A549 (cell line): ENCODE measurements at regions not wholly inside any gene's neighbourhood (a gene's known extent, or its start where the extent isn't known, plus 50 kb on each side); places are given as distances from the start of the nearest gene placed in this dataset.

Experiments used
- ATAC-seq, 2 experiments: fragments of 200-7000 bp in 1 of 2; fragments of >200 bp in 1 of 2; cut with Nextera tagmentation in 1 of 2; cut with Tn5 transposase in 1 of 2; 3 replicates each; pipeline versions ENCODE4 v1.8.0 to v1.9.1; 2018 to 2020; ENCODE audit warnings: mild to moderate bottlenecking in 1 of 2, moderate library complexity in 1 of 2
- CTCF ChIA-PET: fragments of 300-600 bp; sonication (Branson Sonifier 250); formaldehyde crosslinking; extraction: SDS; loops from one replicate; lab custom pipeline; 2021; ENCODE audit warnings: antibody characterized with exemption, inconsistent platforms; lab: Yijun Ruan, JAX
- POLR2A ChIA-PET: fragments of 350-600 bp; formaldehyde crosslinking; extraction: SDS; loops from one replicate; lab custom pipeline; 2021; ENCODE audit warnings: antibody characterized with exemption, inconsistent platforms; lab: Yijun Ruan, JAX
- DNase-seq, 2 experiments: peaks; one replicate each; pipeline versions ENCODE4 v3.0.0 to v3.0.0-alpha.2; 2011 to 2016; ENCODE audit warnings: low read depth in 1 of 2, low spot score in 1 of 2
- FAIRE-seq: peaks from 2 replicates; lab custom pipeline; 2011; peaks lifted over from hg19 to GRCh38; lab: Jason Lieb, UNC
- H3K27ac ChIP-seq, 2 experiments: fragments of >200 bp; sonication (Bioruptor Twin); formaldehyde crosslinking; 3 replicates each; pipeline ENCODE4 v1.5.1; 2016 to 2017
- H3K4me1 ChIP-seq: fragments of >200 bp; sonication (Bioruptor Twin); formaldehyde crosslinking; 3 replicates; pipeline ENCODE4 v1.6.1; 2016
- H3K4me2 ChIP-seq: fragments of >200 bp; sonication (Bioruptor Twin); formaldehyde crosslinking; 3 replicates; pipeline ENCODE4 v1.6.1; 2016
- H3K4me3 ChIP-seq: fragments of >200 bp; sonication (Bioruptor Twin); formaldehyde crosslinking; 3 replicates; pipeline ENCODE4 v1.5.1; 2016
- H3K9me3 ChIP-seq: fragments of >200 bp; sonication (Bioruptor Twin); formaldehyde crosslinking; 3 replicates; pipeline ENCODE4 v1.6.1; 2016
- BHLHE40 ChIP-seq: IDR thresholded peaks from 2 replicates; pipeline ENCODE4 v1.6.1; 2012; ENCODE audit warnings: low read depth, low read length, inconsistent platforms
- CEBPB ChIP-seq, 2 experiments: fragments of >200 bp in 1 of 2; sonication (Bioruptor Twin) in 1 of 2; formaldehyde crosslinking in 1 of 2; IDR thresholded peaks; 2 replicates each; pipeline ENCODE4 v1.6.1; 2012 to 2016
- CHD2 ChIP-seq: fragments of 150-350 bp; IDR thresholded peaks from 2 replicates; pipeline ENCODE4 v1.6.1; 2014; ENCODE audit warnings: low read length; ENCODE audit not compliant: partially characterized antibody
- EP300 ChIP-seq, 2 experiments: fragments of >200 bp; sonication (Bioruptor Twin); formaldehyde crosslinking; IDR thresholded peaks; 2 replicates in 1 of 2; 3 replicates in 1 of 2; pipeline ENCODE4 v1.6.1; 2016 to 2017
- ESRRA ChIP-seq: fragments of 150-350 bp; IDR thresholded peaks from 2 replicates; pipeline ENCODE4 v1.6.1; 2014; ENCODE audit warnings: mild to moderate bottlenecking, low read length, borderline replicate concordance
- FOSB ChIP-seq: fragments of 250-450 bp; sonication (Bioruptor Pico); IDR thresholded peaks from 2 replicates; pipeline ENCODE4 v1.5.0; 2020; ENCODE audit warnings: mild to moderate bottlenecking, moderate library complexity
- FOXS1 ChIP-seq: fragments of 250-450 bp; sonication (Bioruptor Pico); IDR thresholded peaks from 2 replicates; pipeline ENCODE4 v1.5.0; 2020; ENCODE audit warnings: mild to moderate bottlenecking, moderate library complexity
- HDAC2 ChIP-seq: fragments of 200-600 bp; sonication (generic); IDR thresholded peaks from 2 replicates; pipeline ENCODE4 v1.6.1; 2016
- HOXB5 ChIP-seq: fragments of 250-450 bp; sonication (Bioruptor Pico); IDR thresholded peaks from 2 replicates; pipeline ENCODE4 v1.5.0; 2020; ENCODE audit warnings: mild to moderate bottlenecking, moderate library complexity
- JUN ChIP-seq, 2 experiments: fragments of >200 bp; sonication (Bioruptor Twin); formaldehyde crosslinking; IDR thresholded peaks; 2 replicates in 1 of 2; 3 replicates in 1 of 2; pipeline ENCODE4 v1.6.1; 2016 to 2017
- KDM5A ChIP-seq: fragments of 200-600 bp; sonication (generic); IDR thresholded peaks from 2 replicates; pipeline ENCODE4 v1.6.1; 2016; ENCODE audit warnings: antibody characterized with exemption, mild to moderate bottlenecking
- MAFK ChIP-seq: fragments of 450-650 bp; IDR thresholded peaks from 2 replicates; pipeline ENCODE4 v1.6.1; 2014; ENCODE audit not compliant: partially characterized antibody
- NR3C1 ChIP-seq: fragments of >200 bp; sonication (Bioruptor Twin); formaldehyde crosslinking; IDR thresholded peaks from 3 replicates; pipeline ENCODE4 v1.6.1; 2017
- POLR2A ChIP-seq: IDR thresholded peaks from 2 replicates; pipeline ENCODE4 v1.6.1; 2012; ENCODE audit warnings: mild to moderate bottlenecking, low read length
- POLR2AphosphoS2 ChIP-seq: conservative IDR thresholded peaks from 2 replicates; pipeline ENCODE4 v1.6.1; 2012; ENCODE audit warnings: low read length, improper control_type of control experiment, inconsistent platforms
- RARB ChIP-seq: fragments of 250-450 bp; sonication (Bioruptor Pico); IDR thresholded peaks from 2 replicates; pipeline ENCODE4 v1.8.0; 2021; ENCODE audit warnings: mild to moderate bottlenecking, moderate library complexity
- RCOR1 ChIP-seq: fragments of 150-350 bp; IDR thresholded peaks from 2 replicates; pipeline ENCODE4 v1.6.1; 2014; ENCODE audit warnings: antibody characterized with exemption, low read length, low read depth
- SREBF2 ChIP-seq: fragments of 450-650 bp; IDR thresholded peaks from 2 replicates; pipeline ENCODE4 v1.6.1; 2014; ENCODE audit warnings: mild to moderate bottlenecking, moderate library complexity
- ZFP36 ChIP-seq: fragments of 450-650 bp; IDR thresholded peaks from 2 replicates; pipeline ENCODE4 v1.6.1; 2014; ENCODE audit warnings: borderline replicate concordance; ENCODE audit not compliant: partially characterized antibody
- ZNF302 ChIP-seq: fragments of 250-450 bp; sonication (Bioruptor Pico); IDR thresholded peaks from 2 replicates; pipeline ENCODE4 v1.9.0; 2021; ENCODE audit warnings: inconsistent platforms, mild to moderate bottlenecking, moderate library complexity
- WGBS: methylation state at CpG from one replicate; pipeline ENCODE4 v1.1.6; 2017; ENCODE audit errors: missing lambda C conversion rate; 5-methylcytosine and 5-hydroxymethylcytosine counted together
- TF ChIP-seq, protein P1 (sequence below): fragments of >200 bp; sonication (Bioruptor Twin); formaldehyde crosslinking; IDR thresholded peaks from 3 replicates; pipeline ENCODE4 v1.6.1; 2016
- TF ChIP-seq, protein P2 (sequence below): fragments of >200 bp; sonication (Bioruptor Twin); formaldehyde crosslinking; IDR thresholded peaks from 2 replicates; pipeline ENCODE4 v1.6.1; 2016
- TF ChIP-seq, protein P3 (sequence below): fragments of 150-350 bp; IDR thresholded peaks from 2 replicates; pipeline ENCODE4 v1.6.1; 2014; ENCODE audit warnings: low read depth, mild to moderate bottlenecking, low read length
- TF ChIP-seq, protein P4 (sequence below): IDR thresholded peaks from 2 replicates; pipeline ENCODE4 v1.6.1; 2012
- TF ChIP-seq, protein P5 (sequence below): fragments of 250-450 bp; sonication (Bioruptor Pico); IDR thresholded peaks from 2 replicates; pipeline ENCODE4 v1.5.0; 2020; ENCODE audit warnings: low read depth, mild to moderate bottlenecking, moderate library complexity
- TF ChIP-seq, protein P6 (sequence below): IDR thresholded peaks from 2 replicates; pipeline ENCODE4 v1.6.1; 2012

DNA sequence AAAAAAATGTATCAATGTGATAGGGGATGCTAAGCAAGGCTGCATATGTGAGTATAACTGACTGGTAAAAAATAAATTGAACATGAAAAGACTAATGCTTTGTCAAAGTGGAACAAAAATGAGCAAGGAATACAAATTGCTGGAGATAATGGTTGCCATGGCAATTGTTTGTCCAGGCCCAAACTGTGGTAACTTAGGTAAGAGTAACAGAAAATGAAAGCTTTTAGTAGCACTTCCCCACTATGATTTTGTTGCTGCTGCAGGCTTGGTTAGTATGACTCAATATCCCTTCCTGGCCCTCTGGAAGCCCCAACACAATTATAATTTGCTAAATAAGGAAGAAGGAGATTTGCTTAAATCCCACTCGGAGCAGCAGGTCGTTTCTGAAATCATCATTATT is 577.1 kb downstream of the DOK5 start:
- DNase-seq = no peak
- no peak overlapping the region for H3K4me3 ChIP-seq
- H3K4me2 ChIP-seq = no peak overlapping the region
- no peak for TF ChIP-seq RCOR1
- TF ChIP-seq CEBPB (IDR thresholded peaks at IDR 0.05) = no peak
- no peak for TF ChIP-seq POLR2AphosphoS2
- TF ChIP-seq RARB (CRISPR knock-in tag) = no peak
- TF ChIP-seq SREBF2 = no peak
- TF ChIP-seq, protein P1, sequence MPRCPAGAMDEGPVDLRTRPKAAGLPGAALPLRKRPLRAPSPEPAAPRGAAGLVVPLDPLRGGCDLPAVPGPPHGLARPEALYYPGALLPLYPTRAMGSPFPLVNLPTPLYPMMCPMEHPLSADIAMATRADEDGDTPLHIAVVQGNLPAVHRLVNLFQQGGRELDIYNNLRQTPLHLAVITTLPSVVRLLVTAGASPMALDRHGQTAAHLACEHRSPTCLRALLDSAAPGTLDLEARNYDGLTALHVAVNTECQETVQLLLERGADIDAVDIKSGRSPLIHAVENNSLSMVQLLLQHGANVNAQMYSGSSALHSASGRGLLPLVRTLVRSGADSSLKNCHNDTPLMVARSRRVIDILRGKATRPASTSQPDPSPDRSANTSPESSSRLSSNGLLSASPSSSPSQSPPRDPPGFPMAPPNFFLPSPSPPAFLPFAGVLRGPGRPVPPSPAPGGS = no peak
- TF ChIP-seq BHLHE40 = no peak
- TF ChIP-seq, protein P2, sequence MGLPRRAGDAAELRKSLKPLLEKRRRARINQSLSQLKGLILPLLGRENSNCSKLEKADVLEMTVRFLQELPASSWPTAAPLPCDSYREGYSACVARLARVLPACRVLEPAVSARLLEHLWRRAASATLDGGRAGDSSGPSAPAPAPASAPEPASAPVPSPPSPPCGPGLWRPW = no peak
- no peak for TF ChIP-seq POLR2A
- no peak for TF ChIP-seq ZNF302 (CRISPR knock-in tag)
- no peak for TF ChIP-seq KDM5A
- no peak for TF ChIP-seq HDAC2
- no peak for TF ChIP-seq NR3C1
- TF ChIP-seq CHD2 = no peak
- TF ChIP-seq ZFP36 = no peak
- no peak for TF ChIP-seq ESRRA
- no peak for TF ChIP-seq JUN (IDR thresholded peaks at IDR 0.05)
- TF ChIP-seq EP300 (IDR thresholded peaks at IDR 0.05) = no peak
- TF ChIP-seq FOXS1 (CRISPR knock-in tag) = no peak
- H3K27ac ChIP-seq = no peak overlapping the region
- no peaks in the 10 kb centered on the region for H3K9me3 ChIP-seq
- no peak for FAIRE-seq
- no peak for ATAC-seq
- CTCF ChIA-PET = no interaction called here
- POLR2A ChIA-PET = no interaction called here
- 0% methylated on average over 2 of the region's 2 CpGs for WGBS
- no peaks in the 10 kb centered on the region for H3K4me1 ChIP-seq

DNA sequence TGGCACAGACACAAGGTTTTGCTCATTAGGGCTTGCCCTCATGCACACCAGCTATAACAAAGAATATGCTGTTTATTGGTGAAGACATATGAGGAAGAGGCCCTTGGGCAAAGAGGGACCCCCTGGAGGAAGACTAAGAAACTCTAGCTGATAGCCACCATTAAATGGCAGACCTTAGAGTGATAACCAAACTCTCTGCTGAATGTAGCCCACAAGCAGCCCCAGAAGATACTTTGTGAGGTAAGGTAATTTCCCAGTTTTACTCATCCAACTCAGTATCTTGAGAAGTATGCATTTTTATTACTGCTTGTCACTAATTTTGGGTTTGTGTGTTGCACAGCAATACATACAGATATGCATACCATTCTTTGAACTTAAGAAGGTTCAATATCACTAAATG is 563.3 kb downstream of the DOK5 start:
- CTCF ChIA-PET = interaction anchor here (0.6 kb wide), 1 partner anchor 358 kb away, joined by 3 read pairs; no protein-coding TSS in a partner anchor
- no peak for FAIRE-seq
- no peaks in the 10 kb centered on the region for H3K9me3 ChIP-seq
- TF ChIP-seq HOXB5 (CRISPR knock-in tag) (no peak), FOSB (no peak), ESRRA (no peak), MAFK (no peak), NR3C1 (no peak)
- TF ChIP-seq, protein P3, sequence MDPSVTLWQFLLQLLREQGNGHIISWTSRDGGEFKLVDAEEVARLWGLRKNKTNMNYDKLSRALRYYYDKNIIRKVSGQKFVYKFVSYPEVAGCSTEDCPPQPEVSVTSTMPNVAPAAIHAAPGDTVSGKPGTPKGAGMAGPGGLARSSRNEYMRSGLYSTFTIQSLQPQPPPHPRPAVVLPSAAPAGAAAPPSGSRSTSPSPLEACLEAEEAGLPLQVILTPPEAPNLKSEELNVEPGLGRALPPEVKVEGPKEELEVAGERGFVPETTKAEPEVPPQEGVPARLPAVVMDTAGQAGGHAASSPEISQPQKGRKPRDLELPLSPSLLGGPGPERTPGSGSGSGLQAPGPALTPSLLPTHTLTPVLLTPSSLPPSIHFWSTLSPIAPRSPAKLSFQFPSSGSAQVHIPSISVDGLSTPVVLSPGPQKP = no peak
- TF ChIP-seq, protein P4, sequence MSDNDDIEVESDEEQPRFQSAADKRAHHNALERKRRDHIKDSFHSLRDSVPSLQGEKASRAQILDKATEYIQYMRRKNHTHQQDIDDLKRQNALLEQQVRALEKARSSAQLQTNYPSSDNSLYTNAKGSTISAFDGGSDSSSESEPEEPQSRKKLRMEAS = no peak
- TF ChIP-seq, protein P1 = no peak
- TF ChIP-seq, protein P5, sequence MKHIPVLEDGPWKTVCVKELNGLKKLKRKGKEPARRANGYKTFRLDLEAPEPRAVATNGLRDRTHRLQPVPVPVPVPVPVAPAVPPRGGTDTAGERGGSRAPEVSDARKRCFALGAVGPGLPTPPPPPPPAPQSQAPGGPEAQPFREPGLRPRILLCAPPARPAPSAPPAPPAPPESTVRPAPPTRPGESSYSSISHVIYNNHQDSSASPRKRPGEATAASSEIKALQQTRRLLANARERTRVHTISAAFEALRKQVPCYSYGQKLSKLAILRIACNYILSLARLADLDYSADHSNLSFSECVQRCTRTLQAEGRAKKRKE (CRISPR knock-in tag) = no peak
- TF ChIP-seq, protein P6, sequence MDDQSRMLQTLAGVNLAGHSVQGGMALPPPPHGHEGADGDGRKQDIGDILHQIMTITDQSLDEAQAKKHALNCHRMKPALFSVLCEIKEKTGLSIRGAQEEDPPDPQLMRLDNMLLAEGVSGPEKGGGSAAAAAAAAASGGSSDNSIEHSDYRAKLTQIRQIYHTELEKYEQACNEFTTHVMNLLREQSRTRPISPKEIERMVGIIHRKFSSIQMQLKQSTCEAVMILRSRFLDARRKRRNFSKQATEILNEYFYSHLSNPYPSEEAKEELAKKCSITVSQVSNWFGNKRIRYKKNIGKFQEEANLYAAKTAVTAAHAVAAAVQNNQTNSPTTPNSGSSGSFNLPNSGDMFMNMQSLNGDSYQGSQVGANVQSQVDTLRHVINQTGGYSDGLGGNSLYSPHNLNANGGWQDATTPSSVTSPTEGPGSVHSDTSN = no peak
- ATAC-seq = no peak
- H3K4me2 ChIP-seq = no peak overlapping the region
- H3K27ac ChIP-seq = no peak overlapping the region
- no peak overlapping the region for H3K4me3 ChIP-seq
- no peaks in the 10 kb centered on the region for H3K4me1 ChIP-seq
- DNase-seq = no peak
- POLR2A ChIA-PET = no interaction called here
